Neural cell (in vitro differentiated cells): ENCODE measurements at regions not wholly inside any gene's neighbourhood (a gene's known extent, or its start where the extent isn't known, plus 50 kb on each side); places are given as distances from the start of the nearest gene placed in this dataset.

Experiments
- H2AFZ ChIP-seq: fragments of 200-600, 300-800 bp; sonication (generic), shearing (Covaris generic); 2 replicates; pipeline ENCODE4 v1.6.0; 2014; ENCODE audit warnings: low read depth, mild to moderate bottlenecking, antibody characterized with exemption, low read length, moderate library complexity
- H3F3A ChIP-seq: fragments of 200-600 bp; shearing (Covaris generic); 2 replicates; pipeline ENCODE4 v1.6.1; 2016; ENCODE audit warnings: mild to moderate bottlenecking, moderate library complexity, mixed read lengths, antibody characterized with exemption, low read length; ENCODE audit not compliant: insufficient read depth, poor library complexity, severe bottlenecking
- H3K27ac ChIP-seq: fragments of 200-600, 300-800 bp; sonication (generic), shearing (Covaris generic); 2 replicates; pipeline ENCODE4 v1.5.1; 2014; ENCODE audit warnings: mild to moderate bottlenecking, low read length, moderate library complexity
- H3K27me3 ChIP-seq: fragments of 300-800, 200-600 bp; sonication (generic), shearing (Covaris generic); 2 replicates; pipeline ENCODE4 v1.6.0; 2014; ENCODE audit warnings: mild to moderate bottlenecking, low read depth, low read length, moderate library complexity; ENCODE audit not compliant: insufficient read depth
- H3K36me3 ChIP-seq: fragments of 300-800, 200-600 bp; sonication (generic), shearing (Covaris generic); 2 replicates; pipeline ENCODE4 v1.5.1; 2014; ENCODE audit warnings: mild to moderate bottlenecking, antibody characterized with exemption, low read length, moderate library complexity; ENCODE audit not compliant: insufficient read depth
- H3K4me2 ChIP-seq: fragments of 300-800, 200-600 bp; sonication (generic), shearing (Covaris generic); 2 replicates; pipeline ENCODE4 v1.6.0; 2014; ENCODE audit warnings: mild to moderate bottlenecking, low read length
- H3K4me3 ChIP-seq: fragments of 300-800, 200-600 bp; sonication (generic), shearing (Covaris generic); 2 replicates; pipeline ENCODE4 v1.5.1; 2014; ENCODE audit warnings: mild to moderate bottlenecking, low read length, moderate library complexity
- H3K79me2 ChIP-seq: fragments of 200-600 bp; shearing (Covaris generic); replicated peaks from 2 replicates; pipeline ENCODE4 v1.6.0; 2014; ENCODE audit warnings: mild to moderate bottlenecking, low read length, moderate library complexity; ENCODE audit not compliant: insufficient read depth
- H3K9ac ChIP-seq: fragments of 300-800, 200-600 bp; sonication (generic), shearing (Covaris generic); 2 replicates; pipeline ENCODE4 v1.6.1; 2016; ENCODE audit warnings: mild to moderate bottlenecking, low read length, mixed read lengths
- H3K9me2 ChIP-seq: fragments of 200-600 bp; shearing (Covaris generic); 2 replicates; pipeline ENCODE4 v1.6.1; 2016; ENCODE audit warnings: mild to moderate bottlenecking, low read length, mixed read lengths; ENCODE audit not compliant: insufficient read depth
- H3K9me3 ChIP-seq: fragments of 200-600, 300-800 bp; sonication (generic), shearing (Covaris generic); 2 replicates; pipeline ENCODE4 v1.6.1; 2016; ENCODE audit warnings: mild to moderate bottlenecking, mixed run types, low read length, moderate library complexity, mixed read lengths
- H4K20me1 ChIP-seq: fragments of 200-600 bp; shearing (Covaris generic); 2 replicates; pipeline ENCODE4 v1.6.1; 2016; ENCODE audit warnings: mild to moderate bottlenecking, mixed run types; ENCODE audit not compliant: insufficient read depth
- CTCF ChIP-seq: fragments of 450-650 bp; IDR thresholded peaks from 2 replicates; pipeline ENCODE4 v1.5.1; 2014; ENCODE audit warnings: antibody characterized with exemption, mild to moderate bottlenecking, moderate library complexity; ENCODE audit not compliant: poor library complexity, severe bottlenecking
- EP300 ChIP-seq: fragments of 450-650 bp; conservative IDR thresholded peaks from 2 replicates; pipeline ENCODE4 v1.6.1; 2014; ENCODE audit warnings: antibody characterized with exemption, mild to moderate bottlenecking, moderate library complexity; ENCODE audit not compliant: poor library complexity, severe bottlenecking
- EZH2 ChIP-seq: fragments of 200-600, 300-800 bp; shearing (Covaris generic), sonication (generic); IDR thresholded peaks from 2 replicates; pipeline ENCODE4 v1.6.1; 2014; ENCODE audit warnings: antibody characterized with exemption, low read length, borderline replicate concordance, mild to moderate bottlenecking; ENCODE audit not compliant: insufficient read depth, poor library complexity, severe bottlenecking
- MXI1 ChIP-seq: fragments of 450-650 bp; conservative IDR thresholded peaks from 2 replicates; pipeline ENCODE4 v1.6.1; 2014; ENCODE audit warnings: antibody characterized with exemption, mild to moderate bottlenecking; ENCODE audit not compliant: poor library complexity, severe bottlenecking
- POLR2AphosphoS5 ChIP-seq: IDR thresholded peaks from 2 replicates; pipeline ENCODE4 v1.6.1; 2012
- RAD21 ChIP-seq: fragments of 450-650 bp; conservative IDR thresholded peaks from 2 replicates; pipeline ENCODE4 v1.6.1; 2014; ENCODE audit warnings: antibody characterized with exemption, mild to moderate bottlenecking, moderate library complexity
- SMC3 ChIP-seq: fragments of 450-650 bp; conservative IDR thresholded peaks from 2 replicates; pipeline ENCODE4 v1.6.1; 2014; ENCODE audit warnings: antibody characterized with exemption, mild to moderate bottlenecking, moderate library complexity; ENCODE audit not compliant: poor library complexity
- TAF1 ChIP-seq: IDR thresholded peaks from 2 replicates; pipeline ENCODE4 v1.6.1; 2012; ENCODE audit warnings: low read depth
- TF ChIP-seq, protein P1 (sequence below): IDR thresholded peaks from 2 replicates; pipeline ENCODE4 v1.6.1; 2012; ENCODE audit warnings: borderline replicate concordance

DNA sequence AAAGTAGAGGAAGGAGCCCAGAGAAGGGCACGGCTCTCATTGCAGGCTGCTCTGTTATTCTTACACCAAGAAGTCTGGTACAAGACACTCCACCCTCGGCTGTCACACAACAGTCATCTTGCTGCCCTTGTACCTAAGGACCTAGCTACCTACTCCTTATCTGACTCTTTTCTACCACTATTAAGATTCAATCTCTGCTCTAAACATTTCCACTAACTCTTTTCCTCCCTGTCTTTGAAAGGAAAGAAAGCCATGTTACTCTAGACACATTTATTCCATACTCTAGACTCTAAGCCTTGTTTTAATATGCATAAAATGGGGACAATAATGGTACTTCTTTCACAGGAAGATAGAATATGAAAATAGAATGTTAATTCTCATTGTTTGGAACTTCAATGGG is 73.3 kb upstream of the C3orf49 start:
- Histone ChIP-seq H3K4me3 (no peak overlapping the region), H4K20me1 (no peaks in the 10 kb centered on the region), H3F3A (no peaks in the 10 kb centered on the region), H3K27ac (peak overlapping the region; percentile 60), H3K9ac (no peak overlapping the region), H2AFZ (no peak overlapping the region), H3K36me3 (no peaks in the 10 kb centered on the region), H3K9me3 (no peaks in the 10 kb centered on the region), H3K79me2 (no peaks in the 10 kb centered on the region), H3K9me2 (no peaks in the 10 kb centered on the region), H3K27me3 (no peaks in the 10 kb centered on the region), H3K4me2 (peak overlapping the region; percentile 4)
- no peak for TF ChIP-seq SMC3
- no peak for TF ChIP-seq RAD21

DNA sequence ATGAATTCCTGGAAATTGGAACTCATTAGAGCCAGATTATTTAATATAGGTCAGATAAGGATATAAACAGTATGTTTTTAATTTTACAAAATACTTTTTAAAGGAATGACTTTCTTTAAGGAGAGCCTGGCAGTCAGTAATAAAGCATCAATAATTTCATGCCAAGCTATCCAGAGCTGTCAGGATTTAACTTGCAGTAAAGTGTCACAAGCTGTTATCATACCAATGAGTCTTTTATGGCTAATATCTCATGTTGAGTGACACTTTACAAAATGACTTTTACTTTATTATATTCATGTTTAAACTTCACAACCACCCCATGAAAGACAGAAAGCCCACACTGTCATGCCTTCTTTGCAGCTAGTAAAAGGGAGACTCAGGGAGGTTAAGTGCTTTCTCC is 72.9 kb upstream of the C3orf49 start:
- no peaks in the 10 kb centered on the region for H3F3A ChIP-seq
- peak overlapping the region; percentile 4 for H3K4me2 ChIP-seq

DNA sequence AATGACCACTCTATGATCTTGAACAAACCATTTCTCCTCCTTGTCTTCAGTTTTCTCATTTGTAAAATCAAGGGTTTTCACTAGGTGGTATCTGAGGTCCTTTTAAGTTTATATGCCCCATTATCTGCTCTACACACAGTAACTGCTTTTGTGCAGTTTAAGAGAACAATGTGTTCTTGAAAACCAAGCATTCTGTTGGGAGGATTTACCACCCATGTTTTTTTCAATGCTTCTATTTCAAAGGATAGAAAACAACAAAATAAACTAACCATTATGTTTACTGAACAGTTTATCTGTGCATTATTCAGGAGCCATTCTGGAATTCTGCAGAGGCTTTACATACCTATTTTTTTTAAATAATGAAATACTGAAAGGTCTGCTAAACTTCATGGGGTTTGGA is 67.6 kb upstream of the C3orf49 start:
- Histone ChIP-seq H3F3A (no peaks in the 10 kb centered on the region), H3K9me2 (no peaks in the 10 kb centered on the region), H3K4me2 (no peak overlapping the region), H3K36me3 (no peaks in the 10 kb centered on the region), H4K20me1 (no peaks in the 10 kb centered on the region), H2AFZ (no peak overlapping the region), H3K9ac (no peak overlapping the region), H3K79me2 (no peaks in the 10 kb centered on the region), H3K27me3 (no peaks in the 10 kb centered on the region), H3K27ac (no peak overlapping the region), H3K4me3 (no peak overlapping the region), H3K9me3 (no peaks in the 10 kb centered on the region)
- TF ChIP-seq SMC3 (no peak), TAF1 (no peak), EP300 (no peak), POLR2AphosphoS5 (no peak), EZH2 (no peak), RAD21 (no peak), CTCF (no peak), MXI1 (no peak)
- TF ChIP-seq, protein P1, sequence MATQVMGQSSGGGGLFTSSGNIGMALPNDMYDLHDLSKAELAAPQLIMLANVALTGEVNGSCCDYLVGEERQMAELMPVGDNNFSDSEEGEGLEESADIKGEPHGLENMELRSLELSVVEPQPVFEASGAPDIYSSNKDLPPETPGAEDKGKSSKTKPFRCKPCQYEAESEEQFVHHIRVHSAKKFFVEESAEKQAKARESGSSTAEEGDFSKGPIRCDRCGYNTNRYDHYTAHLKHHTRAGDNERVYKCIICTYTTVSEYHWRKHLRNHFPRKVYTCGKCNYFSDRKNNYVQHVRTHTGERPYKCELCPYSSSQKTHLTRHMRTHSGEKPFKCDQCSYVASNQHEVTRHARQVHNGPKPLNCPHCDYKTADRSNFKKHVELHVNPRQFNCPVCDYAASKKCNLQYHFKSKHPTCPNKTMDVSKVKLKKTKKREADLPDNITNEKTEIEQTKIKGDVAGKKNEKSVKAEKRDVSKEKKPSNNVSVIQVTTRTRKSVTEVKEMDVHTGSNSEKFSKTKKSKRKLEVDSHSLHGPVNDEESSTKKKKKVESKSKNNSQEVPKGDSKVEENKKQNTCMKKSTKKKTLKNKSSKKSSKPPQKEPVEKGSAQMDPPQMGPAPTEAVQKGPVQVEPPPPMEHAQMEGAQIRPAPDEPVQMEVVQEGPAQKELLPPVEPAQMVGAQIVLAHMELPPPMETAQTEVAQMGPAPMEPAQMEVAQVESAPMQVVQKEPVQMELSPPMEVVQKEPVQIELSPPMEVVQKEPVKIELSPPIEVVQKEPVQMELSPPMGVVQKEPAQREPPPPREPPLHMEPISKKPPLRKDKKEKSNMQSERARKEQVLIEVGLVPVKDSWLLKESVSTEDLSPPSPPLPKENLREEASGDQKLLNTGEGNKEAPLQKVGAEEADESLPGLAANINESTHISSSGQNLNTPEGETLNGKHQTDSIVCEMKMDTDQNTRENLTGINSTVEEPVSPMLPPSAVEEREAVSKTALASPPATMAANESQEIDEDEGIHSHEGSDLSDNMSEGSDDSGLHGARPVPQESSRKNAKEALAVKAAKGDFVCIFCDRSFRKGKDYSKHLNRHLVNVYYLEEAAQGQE: no peak

More for the DNA sequence above, 72.9 kb upstream of the C3orf49 start:
- Histone ChIP-seq H3K9ac (no peak overlapping the region), H2AFZ (no peak overlapping the region), H4K20me1 (no peaks in the 10 kb centered on the region), H3K9me2 (no peaks in the 10 kb centered on the region), H3K4me3 (no peak overlapping the region), H3K9me3 (no peaks in the 10 kb centered on the region), H3K79me2 (no peaks in the 10 kb centered on the region), H3K27ac (peak overlapping the region; percentile 60), H3K36me3 (no peaks in the 10 kb centered on the region), H3K27me3 (no peaks in the 10 kb centered on the region)
- no peak for TF ChIP-seq SMC3
- peak; percentile 57 for TF ChIP-seq POLR2AphosphoS5
- peak; percentile 96 for TF ChIP-seq EP300
